HCT116 (cell line): ENCODE measurements at regions not wholly inside any gene's neighbourhood (a gene's known extent, or its start where the extent isn't known, plus 50 kb on each side); places are given as distances from the start of the nearest gene placed in this dataset.

Experiments
- ATAC-seq: fragments of 200-7000 bp; cut with Tn5 transposase; 2 replicates; pipeline ENCODE4 v1.9.1; 2020; ENCODE audit warnings: mild to moderate bottlenecking, moderate library complexity
- BruUV-seq: library from RNA; stranded (reverse); fragments of 400-500 nt; replicated peaks from 2 replicates; lab custom pipeline; 2021; lab: Mats Ljungman, UMichigan
- CTCF ChIA-PET: fragments of 300-600 bp; sonication (Branson Sonifier 250); formaldehyde crosslinking; loops from one replicate; lab custom pipeline; 2021; ENCODE audit warnings: antibody characterized with exemption; lab: Charles Lee
- POLR2A ChIA-PET: fragments of 300-600, 350-600 bp; sonication (Branson Sonifier 250); formaldehyde crosslinking; loops from one replicate; lab custom pipeline; 2021; ENCODE audit warnings: antibody characterized with exemption; lab: Charles Lee
- RAD21 ChIA-PET, 2 experiments: fragments of 300-600 bp; sonication (Branson Sonifier 250); formaldehyde crosslinking; loops; one replicate each; lab custom pipeline; 2023; ENCODE audit warnings: low total read pairs in 2 of 2; ENCODE audit not compliant: uncharacterized antibody in 2 of 2, unreplicated experiment in 2 of 2, low non-redundant PET in 1 of 2; lab: Charles Lee
- DNase-seq: peaks from one replicate; pipeline ENCODE4 v3.0.0-alpha.2; 2010; ENCODE audit warnings: low read depth, low spot score
- H2AFZ ChIP-seq: fragments of 200-600 bp; shearing (Covaris generic), sonication (generic); 2 replicates; pipeline ENCODE4 v1.6.1; 2017; ENCODE audit warnings: low read depth, mixed run types, mixed read lengths, antibody characterized with exemption, low read length; ENCODE audit not compliant: poor library complexity, severe bottlenecking
- H3K27ac ChIP-seq: 2 replicates; pipeline ENCODE4 v1.5.1; 2012; ENCODE audit warnings: low read depth, low read length
- H3K27me3 ChIP-seq: fragments of 200-600 bp; sonication (generic); 2 replicates; pipeline ENCODE4 v1.6.1; 2016; ENCODE audit warnings: mixed run types, low read length, mixed read lengths; ENCODE audit not compliant: insufficient read depth
- H3K36me3 ChIP-seq, 2 experiments: fragments of 200-500 bp in 1 of 2; fragments of 200-600 bp in 1 of 2; sonication (Bioruptor generic) in 1 of 2; sonication (generic) in 1 of 2; 2 replicates each; pipeline versions ENCODE4 v1.5.1 to v1.6.1; 2014 to 2016; ENCODE audit warnings: low read length in 2 of 2, inconsistent platforms in 1 of 2, mixed read lengths in 1 of 2, mixed run types in 1 of 2; ENCODE audit not compliant: insufficient read depth in 2 of 2, control insufficient read depth in 1 of 2
- H3K4me1 ChIP-seq, 2 experiments: fragments of 200-600 bp in 1 of 2; sonication (generic) in 1 of 2; 2 replicates each; pipeline versions ENCODE4 v1.5.1 to v1.6.1; 2012 to 2017; ENCODE audit warnings: low read length in 2 of 2, inconsistent platforms in 1 of 2, mild to moderate bottlenecking in 1 of 2, mixed read lengths in 1 of 2, mixed run types in 1 of 2, moderate library complexity in 1 of 2; ENCODE audit not compliant: insufficient read depth in 2 of 2, control insufficient read depth in 1 of 2
- H3K4me2 ChIP-seq: fragments of 200-600 bp; sonication (generic); 2 replicates; pipeline ENCODE4 v1.6.1; 2017; ENCODE audit warnings: mixed run types, low read length, mixed read lengths
- H3K4me3 ChIP-seq, 2 experiments: fragments of 200-600 bp in 1 of 2; sonication (generic) in 1 of 2; replicated peaks in 1 of 2; 2 replicates each; pipeline ENCODE4 v1.5.1; 2011 to 2016; ENCODE audit warnings: low read length in 2 of 2, control low read depth in 1 of 2, low read depth in 1 of 2, mild to moderate bottlenecking in 1 of 2, mixed read lengths in 1 of 2, mixed run types in 1 of 2
- H3K79me2 ChIP-seq: fragments of 200-600 bp; sonication (generic); 2 replicates; pipeline ENCODE4 v1.6.1; 2017; ENCODE audit warnings: mild to moderate bottlenecking, mixed run types, low read length, moderate library complexity, mixed read lengths; ENCODE audit not compliant: insufficient read depth
- H3K9ac ChIP-seq: fragments of 200-600 bp; sonication (generic); 2 replicates; pipeline ENCODE4 v1.6.1; 2016; ENCODE audit warnings: low read length, mixed read lengths
- H3K9me2 ChIP-seq: fragments of 200-600 bp; sonication (generic), shearing (Covaris generic); 2 replicates; pipeline ENCODE4 v1.6.1; 2017; ENCODE audit warnings: mixed run types, mild to moderate bottlenecking, moderate library complexity; ENCODE audit not compliant: insufficient read depth
- H3K9me3 ChIP-seq, 2 experiments: fragments of 200-500 bp in 1 of 2; fragments of 200-600 bp in 1 of 2; sonication (Bioruptor generic) in 1 of 2; sonication (generic) in 1 of 2; 2 replicates each; pipeline ENCODE4 v1.6.1; 2014 to 2017; ENCODE audit warnings: low read length in 2 of 2, mixed read lengths in 2 of 2, inconsistent platforms in 1 of 2, low read depth in 1 of 2, mild to moderate bottlenecking in 1 of 2, mixed run types in 1 of 2, moderate library complexity in 1 of 2; ENCODE audit not compliant: control insufficient read depth in 1 of 2, insufficient read depth in 1 of 2
- H4K20me1 ChIP-seq: fragments of 200-600 bp; sonication (generic), shearing (Covaris generic); 2 replicates; pipeline ENCODE4 v1.6.1; 2017; ENCODE audit warnings: mixed run types, mild to moderate bottlenecking, moderate library complexity; ENCODE audit not compliant: insufficient read depth
- CBX3 ChIP-seq: IDR thresholded peaks from 2 replicates; pipeline ENCODE4 v1.6.1; 2012; ENCODE audit warnings: low read depth
- CEBPB ChIP-seq: IDR thresholded peaks from 2 replicates; pipeline ENCODE4 v1.6.1; 2012; ENCODE audit warnings: low read depth
- EGR1 ChIP-seq: IDR thresholded peaks from 2 replicates; pipeline ENCODE4 v1.6.1; 2012; ENCODE audit warnings: low read depth
- EZH2phosphoT487 ChIP-seq: fragments of 200-600 bp; IDR thresholded peaks from 2 replicates; pipeline ENCODE4 v1.6.1; 2018; ENCODE audit warnings: antibody characterized with exemption, borderline replicate concordance
- FOSL1 ChIP-seq: IDR thresholded peaks from 2 replicates; pipeline ENCODE4 v1.6.1; 2012; ENCODE audit warnings: low read depth
- JUND ChIP-seq: IDR thresholded peaks from 2 replicates; pipeline ENCODE4 v1.6.1; 2012
- POLR2AphosphoS5 ChIP-seq: IDR thresholded peaks from 2 replicates; pipeline ENCODE4 v1.6.1; 2011; ENCODE audit warnings: mild to moderate bottlenecking, low read depth, low read length, moderate library complexity
- RAD21 ChIP-seq: IDR thresholded peaks from 2 replicates; pipeline ENCODE4 v1.6.1; 2012; ENCODE audit warnings: low read depth, mild to moderate bottlenecking
- SIN3A ChIP-seq: IDR thresholded peaks from 2 replicates; pipeline ENCODE4 v1.6.1; 2012; ENCODE audit warnings: low read depth
- SP1 ChIP-seq: IDR thresholded peaks from 2 replicates; pipeline ENCODE4 v1.6.1; 2012; ENCODE audit warnings: low read depth
- SRF ChIP-seq: IDR thresholded peaks from 2 replicates; pipeline ENCODE4 v1.6.1; 2012; ENCODE audit warnings: low read depth
- TCF7L2 ChIP-seq: IDR thresholded peaks from 2 replicates; pipeline ENCODE4 v1.7.0; 2011; ENCODE audit warnings: borderline replicate concordance, inconsistent platforms; ENCODE audit not compliant: insufficient read depth, insufficient read length; ENCODE audit errors: extremely low read depth
- YY1 ChIP-seq: IDR thresholded peaks from 2 replicates; pipeline ENCODE4 v1.6.1; 2011; ENCODE audit warnings: low read length, low read depth, moderate library complexity, mild to moderate bottlenecking; ENCODE audit not compliant: insufficient replicate concordance; ENCODE audit errors: extremely low read depth
- ZFX ChIP-seq: fragments of 450-650 bp; IDR thresholded peaks from 2 replicates; pipeline ENCODE4 v1.6.1; 2017
- ZNF274 ChIP-seq: fragments of 200-500 bp; sonication (Bioruptor generic); IDR thresholded peaks from 2 replicates; pipeline ENCODE4 v1.6.1; 2014; ENCODE audit warnings: mild to moderate bottlenecking, low read depth, low read length, inconsistent platforms
- intact Hi-C: fragments of 100-400 bp; cut with micrococcal nuclease; formaldehyde crosslinking; loops from 2 replicates; pipeline ENCODE4 v1.10.0; 2022
- TF ChIP-seq, protein P1 (sequence below): IDR thresholded peaks from 2 replicates; pipeline ENCODE4 v1.6.1; 2012; ENCODE audit warnings: low read depth
- TF ChIP-seq, protein P2 (sequence below): IDR thresholded peaks from 2 replicates; pipeline ENCODE4 v1.6.1; 2012
- TF ChIP-seq, protein P3 (sequence below): IDR thresholded peaks from 2 replicates; pipeline ENCODE4 v1.6.1; 2011; ENCODE audit warnings: mild to moderate bottlenecking, low read length, moderate library complexity; ENCODE audit not compliant: insufficient replicate concordance; ENCODE audit errors: extremely low read depth
- TF ChIP-seq, protein P4 (sequence below): IDR thresholded peaks from 2 replicates; pipeline ENCODE4 v1.6.1; 2012

DNA sequence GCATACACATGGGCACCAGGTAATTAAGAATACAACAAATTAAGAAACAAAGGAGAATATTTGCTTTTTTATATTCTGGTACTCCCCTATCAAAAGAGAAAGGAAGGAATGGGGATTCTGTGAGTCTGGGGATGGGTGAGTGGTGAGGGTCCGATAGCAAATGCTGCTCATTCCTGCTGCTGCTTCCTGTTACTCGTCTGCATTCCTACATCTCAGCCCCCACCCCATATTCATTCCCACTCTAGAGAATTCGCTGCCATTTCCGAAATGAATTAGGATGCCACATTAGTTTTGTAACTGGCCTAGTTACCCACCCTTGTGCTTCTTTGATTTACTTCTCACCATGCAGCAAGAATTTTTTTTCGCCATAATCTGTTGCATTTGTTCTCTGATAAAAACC is 1905.3 kb upstream of the PIK3C3 start:
- POLR2A ChIA-PET, result no interaction called here
- Histone ChIP-seq H4K20me1 (no peaks in the 10 kb centered on the region), H3K27ac (no peak overlapping the region), H3K4me2 (no peak overlapping the region), H2AFZ (no peak overlapping the region), H3K27me3 (no peaks in the 10 kb centered on the region), H3K9me2 (no peaks in the 10 kb centered on the region), H3K4me3 (no peak overlapping the region), H3K4me1 (no peaks in the 10 kb centered on the region), H3K9ac (no peak overlapping the region), H3K79me2 (no peaks in the 10 kb centered on the region), H3K36me3 (no peaks in the 10 kb centered on the region), H3K9me3 (0 out of 4 replicates have a peak, but pooled peaks cover 0 to 3% of the 10 kb centered on the region in 2 experiments)
- TF ChIP-seq FOSL1, result no peak
- TF ChIP-seq, protein P1, sequence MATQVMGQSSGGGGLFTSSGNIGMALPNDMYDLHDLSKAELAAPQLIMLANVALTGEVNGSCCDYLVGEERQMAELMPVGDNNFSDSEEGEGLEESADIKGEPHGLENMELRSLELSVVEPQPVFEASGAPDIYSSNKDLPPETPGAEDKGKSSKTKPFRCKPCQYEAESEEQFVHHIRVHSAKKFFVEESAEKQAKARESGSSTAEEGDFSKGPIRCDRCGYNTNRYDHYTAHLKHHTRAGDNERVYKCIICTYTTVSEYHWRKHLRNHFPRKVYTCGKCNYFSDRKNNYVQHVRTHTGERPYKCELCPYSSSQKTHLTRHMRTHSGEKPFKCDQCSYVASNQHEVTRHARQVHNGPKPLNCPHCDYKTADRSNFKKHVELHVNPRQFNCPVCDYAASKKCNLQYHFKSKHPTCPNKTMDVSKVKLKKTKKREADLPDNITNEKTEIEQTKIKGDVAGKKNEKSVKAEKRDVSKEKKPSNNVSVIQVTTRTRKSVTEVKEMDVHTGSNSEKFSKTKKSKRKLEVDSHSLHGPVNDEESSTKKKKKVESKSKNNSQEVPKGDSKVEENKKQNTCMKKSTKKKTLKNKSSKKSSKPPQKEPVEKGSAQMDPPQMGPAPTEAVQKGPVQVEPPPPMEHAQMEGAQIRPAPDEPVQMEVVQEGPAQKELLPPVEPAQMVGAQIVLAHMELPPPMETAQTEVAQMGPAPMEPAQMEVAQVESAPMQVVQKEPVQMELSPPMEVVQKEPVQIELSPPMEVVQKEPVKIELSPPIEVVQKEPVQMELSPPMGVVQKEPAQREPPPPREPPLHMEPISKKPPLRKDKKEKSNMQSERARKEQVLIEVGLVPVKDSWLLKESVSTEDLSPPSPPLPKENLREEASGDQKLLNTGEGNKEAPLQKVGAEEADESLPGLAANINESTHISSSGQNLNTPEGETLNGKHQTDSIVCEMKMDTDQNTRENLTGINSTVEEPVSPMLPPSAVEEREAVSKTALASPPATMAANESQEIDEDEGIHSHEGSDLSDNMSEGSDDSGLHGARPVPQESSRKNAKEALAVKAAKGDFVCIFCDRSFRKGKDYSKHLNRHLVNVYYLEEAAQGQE, result no peak
- TF ChIP-seq SIN3A, result no peak
- no peak for TF ChIP-seq SRF
- TF ChIP-seq SP1, result no peak
- TF ChIP-seq JUND, result no peak
- TF ChIP-seq EZH2phosphoT487, result no peak
- no peak for TF ChIP-seq ZNF274
- no peak for TF ChIP-seq ZFX
- no peak for TF ChIP-seq EGR1
- TF ChIP-seq, protein P2, sequence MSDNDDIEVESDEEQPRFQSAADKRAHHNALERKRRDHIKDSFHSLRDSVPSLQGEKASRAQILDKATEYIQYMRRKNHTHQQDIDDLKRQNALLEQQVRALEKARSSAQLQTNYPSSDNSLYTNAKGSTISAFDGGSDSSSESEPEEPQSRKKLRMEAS, result no peak
- no peak for TF ChIP-seq CEBPB
- no peak for TF ChIP-seq YY1
- TF ChIP-seq, protein P3, sequence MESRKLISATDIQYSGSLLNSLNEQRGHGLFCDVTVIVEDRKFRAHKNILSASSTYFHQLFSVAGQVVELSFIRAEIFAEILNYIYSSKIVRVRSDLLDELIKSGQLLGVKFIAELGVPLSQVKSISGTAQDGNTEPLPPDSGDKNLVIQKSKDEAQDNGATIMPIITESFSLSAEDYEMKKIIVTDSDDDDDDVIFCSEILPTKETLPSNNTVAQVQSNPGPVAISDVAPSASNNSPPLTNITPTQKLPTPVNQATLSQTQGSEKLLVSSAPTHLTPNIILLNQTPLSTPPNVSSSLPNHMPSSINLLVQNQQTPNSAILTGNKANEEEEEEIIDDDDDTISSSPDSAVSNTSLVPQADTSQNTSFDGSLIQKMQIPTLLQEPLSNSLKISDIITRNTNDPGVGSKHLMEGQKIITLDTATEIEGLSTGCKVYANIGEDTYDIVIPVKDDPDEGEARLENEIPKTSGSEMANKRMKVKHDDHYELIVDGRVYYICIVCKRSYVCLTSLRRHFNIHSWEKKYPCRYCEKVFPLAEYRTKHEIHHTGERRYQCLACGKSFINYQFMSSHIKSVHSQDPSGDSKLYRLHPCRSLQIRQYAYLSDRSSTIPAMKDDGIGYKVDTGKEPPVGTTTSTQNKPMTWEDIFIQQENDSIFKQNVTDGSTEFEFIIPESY, result no peak
- no peak for TF ChIP-seq TCF7L2
- no peak for TF ChIP-seq RAD21
- TF ChIP-seq CBX3, result no peak
- no peak for TF ChIP-seq POLR2AphosphoS5
- TF ChIP-seq, protein P4, sequence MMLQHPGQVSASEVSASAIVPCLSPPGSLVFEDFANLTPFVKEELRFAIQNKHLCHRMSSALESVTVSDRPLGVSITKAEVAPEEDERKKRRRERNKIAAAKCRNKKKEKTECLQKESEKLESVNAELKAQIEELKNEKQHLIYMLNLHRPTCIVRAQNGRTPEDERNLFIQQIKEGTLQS, result no peak
- RAD21 ChIA-PET, result no interaction called here
- no TSS peak for BruUV-seq
- DNase-seq (no peak), ATAC-seq (no peak)
- CTCF ChIA-PET, result no interaction called here
- intact Hi-C loops, result no loop called here
